HG02642 (cell line): ENCODE measurements at regions not wholly inside any gene's neighbourhood (a gene's known extent, or its start where the extent isn't known, plus 50 kb on each side); places are given as distances from the start of the nearest gene placed in this dataset.
"Not testable (repeated sequence)": the region's sequence is repeated elsewhere in the genome, so short reads cannot be mapped to it uniquely, and the experiment has no call there.

ENCODE experiments used
- ATAC-seq: cut with Tn5 transposase; IDR thresholded peaks from one replicate; pipeline ENCODE4 v1.9.1; 2021; ENCODE audit warnings: mild to moderate bottlenecking; ENCODE audit not compliant: unreplicated experiment, poor library complexity

- ATAC-seq = no peak
Measured at GRCh38 chr18:3328532-3328931, 66.6 kb downstream of the MYL12B start.

GRCh38 chr18:3329471-3329870, 67.5 kb downstream of the MYL12B start:
- no peak for ATAC-seq

- ATAC-seq = no peak
Measured at GRCh38 chr18:3329872-3330271, 67.9 kb downstream of the MYL12B start.

- no peak for ATAC-seq
Measured at GRCh38 chr18:3330622-3331021, 68.7 kb downstream of the MYL12B start.

GRCh38 chr18:3332376-3332775, 70.4 kb downstream of the MYL12B start:
- no peak for ATAC-seq

GRCh38 chr18:3333056-3333720, 71.3 kb downstream of the MYL12B start:
- ATAC-seq = no peak

GRCh38 chr18:3333721-3334386, 71.9 kb downstream of the MYL12B start:
- no peak for ATAC-seq

GRCh38 chr18:3340015-3340681, 78.2 kb downstream of the MYL12B start:
- no peak for ATAC-seq

GRCh38 chr18:3340682-3341097, 78.8 kb downstream of the MYL12B start:
- no peak for ATAC-seq

GRCh38 chr18:3342628-3343027, 80.7 kb downstream of the MYL12B start:
- no peak for ATAC-seq

- no peak for ATAC-seq
Measured at GRCh38 chr18:3345452-3345851, 83.5 kb downstream of the MYL12B start.

- ATAC-seq = no peak
Measured at GRCh38 chr18:3345885-3346284, 84.0 kb downstream of the MYL12B start.

GRCh38 chr18:3346487-3346886, 84.6 kb downstream of the MYL12B start:
- ATAC-seq = no peak

GRCh38 chr18:3347286-3347803, 85.4 kb downstream of the MYL12B start:
- no peak for ATAC-seq

- ATAC-seq = no peak
Measured at GRCh38 chr18:3348176-3348575, 86.2 kb downstream of the MYL12B start.

GRCh38 chr18:3349046-3349841, 87.3 kb downstream of the MYL12B start:
- ATAC-seq = not testable (repeated sequence)

- ATAC-seq = no peak
Measured at GRCh38 chr18:3350021-3350420, 88.1 kb downstream of the MYL12B start.

GRCh38 chr18:3350566-3351527, 88.9 kb downstream of the MYL12B start:
- ATAC-seq = no peak

GRCh38 chr18:3354506-3354905, 92.6 kb downstream of the MYL12B start:
- no peak for ATAC-seq
